Glutamatergic neuron (in vitro differentiated cells): ENCODE measurements at regions not wholly inside any gene's neighbourhood (a gene's known extent, or its start where the extent isn't known, plus 50 kb on each side); places are given as distances from the start of the nearest gene placed in this dataset.
A peak's percentile ranks its signal among the peaks of the same experiment; 100 is the strongest.

Experiments used
- DNase-seq: peaks from one replicate; pipeline ENCODE4 v3.0.0; 2022
- H3K27ac Mint-ChIP-seq: one replicate; pipeline ENCODE4 v1.8.0; 2020; ENCODE audit warnings: mild to moderate bottlenecking, mixed read lengths, inconsistent platforms; ENCODE audit not compliant: unreplicated experiment
- H3K27me3 Mint-ChIP-seq: one replicate; pipeline ENCODE4 v1.8.0; 2020; ENCODE audit warnings: mild to moderate bottlenecking, moderate library complexity, mixed read lengths, inconsistent platforms; ENCODE audit not compliant: unreplicated experiment
- H3K36me3 Mint-ChIP-seq: one replicate; pipeline ENCODE4 v1.8.0; 2020; ENCODE audit warnings: mild to moderate bottlenecking, mixed read lengths, inconsistent platforms; ENCODE audit not compliant: unreplicated experiment
- H3K4me1 Mint-ChIP-seq: one replicate; pipeline ENCODE4 v1.8.0; 2020; ENCODE audit warnings: mild to moderate bottlenecking, low read depth, mixed read lengths, inconsistent platforms; ENCODE audit not compliant: unreplicated experiment
- H3K4me3 Mint-ChIP-seq: one replicate; pipeline ENCODE4 v1.8.0; 2020; ENCODE audit warnings: mild to moderate bottlenecking, mixed read lengths, inconsistent platforms; ENCODE audit not compliant: unreplicated experiment
- H3K9me3 Mint-ChIP-seq: one replicate; pipeline ENCODE4 v1.8.0; 2020; ENCODE audit warnings: mild to moderate bottlenecking, moderate library complexity, mixed read lengths, inconsistent platforms; ENCODE audit not compliant: unreplicated experiment
- TF ChIP-seq, protein P1 (sequence below): fragments of 200-600 bp; sonication (generic); IDR thresholded peaks from one replicate; pipeline ENCODE4 v1.5.0; 2021; ENCODE audit not compliant: partially characterized antibody, unreplicated experiment

DNA sequence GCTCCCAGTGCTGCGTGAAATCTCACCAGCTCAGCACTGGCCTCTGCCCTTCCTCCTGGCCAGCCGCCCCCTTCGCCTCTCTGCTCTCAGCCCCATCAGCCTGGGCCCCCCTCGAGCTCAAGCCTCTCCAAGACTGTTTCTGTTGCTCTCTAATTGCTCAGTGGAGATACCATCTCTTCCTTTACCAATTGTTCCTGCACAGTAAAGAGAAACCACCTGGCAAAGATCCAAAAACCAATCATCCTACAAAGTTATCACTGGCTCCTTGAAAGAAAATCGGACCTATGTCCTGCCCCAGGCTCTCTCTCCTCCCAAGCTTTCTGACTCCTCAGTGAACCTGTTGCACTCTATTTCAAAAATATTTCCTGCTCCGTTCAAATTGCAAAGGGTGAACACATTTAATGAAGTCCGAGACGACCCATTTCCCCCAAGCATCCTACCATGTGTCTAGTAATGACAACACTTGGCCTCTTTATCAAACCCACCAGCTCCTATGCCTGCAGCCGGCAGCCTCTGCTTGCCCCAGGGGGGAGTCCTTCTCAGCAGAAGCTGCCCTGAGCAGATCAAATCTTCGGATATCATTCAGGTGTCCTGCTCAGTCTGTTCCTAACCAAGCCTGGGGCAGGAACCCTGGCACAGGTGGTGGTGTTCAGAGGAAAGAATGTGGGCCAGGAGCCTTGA is 53.7 kb upstream of the FAM174B start:
- H3K9me3 Mint-ChIP-seq: no peaks in the 10 kb centered on the region
- H3K27ac Mint-ChIP-seq: no peak overlapping the region
- TF ChIP-seq, protein P1, sequence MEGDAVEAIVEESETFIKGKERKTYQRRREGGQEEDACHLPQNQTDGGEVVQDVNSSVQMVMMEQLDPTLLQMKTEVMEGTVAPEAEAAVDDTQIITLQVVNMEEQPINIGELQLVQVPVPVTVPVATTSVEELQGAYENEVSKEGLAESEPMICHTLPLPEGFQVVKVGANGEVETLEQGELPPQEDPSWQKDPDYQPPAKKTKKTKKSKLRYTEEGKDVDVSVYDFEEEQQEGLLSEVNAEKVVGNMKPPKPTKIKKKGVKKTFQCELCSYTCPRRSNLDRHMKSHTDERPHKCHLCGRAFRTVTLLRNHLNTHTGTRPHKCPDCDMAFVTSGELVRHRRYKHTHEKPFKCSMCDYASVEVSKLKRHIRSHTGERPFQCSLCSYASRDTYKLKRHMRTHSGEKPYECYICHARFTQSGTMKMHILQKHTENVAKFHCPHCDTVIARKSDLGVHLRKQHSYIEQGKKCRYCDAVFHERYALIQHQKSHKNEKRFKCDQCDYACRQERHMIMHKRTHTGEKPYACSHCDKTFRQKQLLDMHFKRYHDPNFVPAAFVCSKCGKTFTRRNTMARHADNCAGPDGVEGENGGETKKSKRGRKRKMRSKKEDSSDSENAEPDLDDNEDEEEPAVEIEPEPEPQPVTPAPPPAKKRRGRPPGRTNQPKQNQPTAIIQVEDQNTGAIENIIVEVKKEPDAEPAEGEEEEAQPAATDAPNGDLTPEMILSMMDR: no peak
- H3K4me1 Mint-ChIP-seq: no peaks in the 10 kb centered on the region
- no peak overlapping the region for H3K4me3 Mint-ChIP-seq
- peaks cover 6% of the 10 kb centered on the region for H3K36me3 Mint-ChIP-seq
- peaks cover 15% of the 10 kb centered on the region for H3K27me3 Mint-ChIP-seq
- no peak for DNase-seq

DNA sequence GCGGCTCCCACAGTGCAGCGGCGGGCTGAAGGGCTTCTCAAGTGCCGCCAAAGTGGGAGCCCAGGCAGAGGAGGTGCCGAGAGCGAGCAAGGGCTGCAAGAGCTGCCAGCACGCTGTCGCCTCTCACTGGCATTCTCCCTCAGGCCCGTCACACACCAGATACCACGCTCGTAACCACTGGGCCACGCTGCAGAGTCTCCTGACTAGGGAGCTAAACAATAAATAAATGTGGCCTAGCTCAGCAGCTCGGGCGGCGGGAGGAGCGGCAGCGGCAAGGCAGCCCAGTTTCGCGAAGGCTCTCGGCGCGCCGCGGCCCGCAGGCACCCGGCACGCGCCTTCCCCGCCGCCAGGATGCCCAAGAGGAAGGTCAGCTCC is 55.9 kb upstream of the FAM174B start:
- TF ChIP-seq, protein P1: no peak
- Mint-ChIP-seq H3K4me3 (peak overlapping the region; percentile 77), H3K9me3 (no peaks in the 10 kb centered on the region), H3K27me3 (peaks cover 12% of the 10 kb centered on the region), H3K27ac (no peak overlapping the region), H3K4me1 (no peaks in the 10 kb centered on the region), H3K36me3 (no peaks in the 10 kb centered on the region)
- DNase-seq: peak; percentile 50

DNA sequence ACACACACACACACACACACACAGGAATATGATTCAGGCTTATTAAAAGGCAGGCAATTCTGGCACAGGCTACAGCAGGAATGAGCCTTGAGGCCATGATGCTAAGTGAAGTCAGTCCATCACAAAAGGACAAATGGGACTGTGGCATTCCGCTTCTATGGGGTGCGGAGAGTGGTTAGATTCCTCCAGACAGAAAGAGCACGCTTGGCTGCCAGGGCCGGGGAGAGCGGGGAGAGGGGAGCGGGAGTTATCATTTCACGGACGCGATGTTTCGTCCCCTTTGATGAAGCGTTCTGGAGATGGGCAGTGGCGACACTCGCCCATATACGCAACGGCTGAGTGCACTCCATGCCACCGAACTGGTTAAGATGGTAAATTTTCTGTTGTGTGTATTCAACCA is 58.5 kb upstream of the FAM174B start:
- Mint-ChIP-seq H3K4me1 (no peaks in the 10 kb centered on the region), H3K36me3 (no peaks in the 10 kb centered on the region), H3K27ac (no peak overlapping the region), H3K27me3 (peaks cover 10% of the 10 kb centered on the region), H3K9me3 (no peaks in the 10 kb centered on the region), H3K4me3 (peak overlapping the region; percentile 89)
- TF ChIP-seq, protein P1: no peak
- peak; percentile 33 for DNase-seq

DNA sequence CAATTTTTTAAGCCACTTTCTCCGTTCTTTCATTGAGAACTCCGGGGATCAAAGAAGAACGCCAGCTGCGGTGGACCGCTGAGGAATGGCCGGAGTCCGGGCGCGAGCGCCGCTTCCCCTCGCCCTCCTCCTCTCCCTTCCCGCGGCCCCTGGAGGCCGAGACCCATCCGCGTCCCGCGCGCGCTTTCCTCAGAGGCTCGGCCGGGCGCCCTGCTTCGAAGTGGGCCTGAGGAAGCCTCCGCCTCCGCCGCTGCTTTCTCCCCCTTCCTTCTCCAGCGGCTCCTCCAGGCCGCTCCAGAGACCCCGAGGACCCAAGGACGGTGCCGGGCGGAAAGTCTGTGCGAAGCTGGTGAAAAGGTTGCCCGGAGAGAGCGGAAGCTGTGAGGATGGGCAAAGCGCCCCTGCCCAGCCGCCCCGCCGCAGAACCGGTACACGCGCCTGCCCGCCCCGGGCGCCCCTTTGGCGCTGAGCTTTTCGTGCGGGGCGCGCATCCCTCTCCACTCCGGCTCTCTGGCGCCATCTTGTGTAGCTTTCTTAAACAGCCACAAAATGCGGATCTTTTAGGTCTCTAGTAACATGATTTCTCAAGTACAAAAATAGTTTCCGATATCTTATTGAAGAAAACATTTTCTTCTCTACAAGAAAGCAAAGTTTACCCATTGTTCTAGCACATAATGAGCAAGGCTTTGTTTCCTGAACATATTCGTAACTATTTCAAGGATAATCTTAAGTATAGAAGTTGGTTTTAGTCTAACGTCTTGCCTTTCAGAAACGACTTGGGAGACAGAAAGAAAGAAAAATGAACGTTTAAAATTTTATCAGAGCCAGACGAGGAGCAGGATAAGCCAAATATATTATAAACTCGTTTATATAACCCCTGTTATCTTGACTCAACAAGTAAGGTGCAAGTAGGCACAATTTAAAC is 59.2 kb upstream of the FAM174B start:
- peak; percentile 83 for DNase-seq
- Mint-ChIP-seq H3K4me3 (peak overlapping the region; percentile 89), H3K4me1 (no peaks in the 10 kb centered on the region), H3K27me3 (peaks cover 10% of the 10 kb centered on the region), H3K36me3 (peaks cover 3% of the 10 kb centered on the region), H3K27ac (no peak overlapping the region), H3K9me3 (no peaks in the 10 kb centered on the region)
- TF ChIP-seq, protein P1: peak; percentile 90

DNA sequence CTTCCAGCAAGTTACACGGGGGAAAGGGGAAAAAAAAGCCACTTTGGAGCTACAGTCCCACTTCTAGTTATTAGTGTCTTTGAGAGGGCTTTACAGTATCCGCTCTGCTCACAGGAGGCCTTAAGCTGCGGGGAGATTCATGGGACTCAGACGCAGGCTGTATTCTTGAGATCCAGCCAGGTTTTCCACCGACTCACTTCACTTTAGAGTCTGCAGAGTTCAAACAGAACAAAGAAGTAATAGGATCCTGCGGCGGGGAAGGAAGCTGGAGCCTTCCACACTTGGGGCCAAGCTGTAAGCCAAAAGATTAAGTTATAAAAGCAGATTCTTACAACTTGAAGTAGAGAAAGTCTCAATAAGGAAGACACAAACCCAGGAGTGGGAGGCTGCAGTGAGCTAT is 60.2 kb upstream of the FAM174B start:
- H3K36me3 Mint-ChIP-seq: peaks cover 11% of the 10 kb centered on the region
- H3K9me3 Mint-ChIP-seq: no peaks in the 10 kb centered on the region
- no peaks in the 10 kb centered on the region for H3K4me1 Mint-ChIP-seq
- H3K4me3 Mint-ChIP-seq: no peak overlapping the region
- H3K27ac Mint-ChIP-seq: no peak overlapping the region
- DNase-seq: no peak
- H3K27me3 Mint-ChIP-seq: peaks cover 6% of the 10 kb centered on the region
- TF ChIP-seq, protein P1: no peak
